Putamen (tissue), 1 donor: ENCODE measurements at regions not wholly inside any gene's neighbourhood (a gene's known extent, or its start where the extent isn't known, plus 50 kb on each side); places are given as distances from the start of the nearest gene placed in this dataset.
"Not testable (repeated sequence)": the region's sequence is repeated elsewhere in the genome, so short reads cannot be mapped to it uniquely, and the experiment has no call there.

Experiments used
- DNase-seq: peaks from one replicate; pipeline ENCODE4 v3.0.0-alpha.2; 2016; ENCODE audit warnings: low spot score

DNA sequence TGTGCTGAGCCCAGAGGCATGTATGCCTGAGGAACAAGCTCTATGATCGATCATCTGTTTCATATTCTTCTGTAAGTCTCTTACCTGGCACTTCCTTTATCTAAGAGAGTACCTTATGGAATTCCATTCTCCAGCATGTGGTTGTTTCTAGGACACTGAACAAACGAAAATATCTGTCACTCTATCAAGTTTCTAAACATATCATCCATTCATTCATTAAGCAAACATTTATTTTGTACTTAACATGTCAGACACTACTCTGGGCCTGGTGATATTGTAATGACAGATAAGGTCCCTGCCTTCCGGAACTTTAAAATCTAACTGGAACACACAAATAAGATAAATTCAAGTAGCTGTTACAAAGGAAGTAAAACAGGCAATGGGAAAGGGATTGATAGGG is 477.1 kb downstream of the IGSF11 start:
- no peak for DNase-seq

DNA sequence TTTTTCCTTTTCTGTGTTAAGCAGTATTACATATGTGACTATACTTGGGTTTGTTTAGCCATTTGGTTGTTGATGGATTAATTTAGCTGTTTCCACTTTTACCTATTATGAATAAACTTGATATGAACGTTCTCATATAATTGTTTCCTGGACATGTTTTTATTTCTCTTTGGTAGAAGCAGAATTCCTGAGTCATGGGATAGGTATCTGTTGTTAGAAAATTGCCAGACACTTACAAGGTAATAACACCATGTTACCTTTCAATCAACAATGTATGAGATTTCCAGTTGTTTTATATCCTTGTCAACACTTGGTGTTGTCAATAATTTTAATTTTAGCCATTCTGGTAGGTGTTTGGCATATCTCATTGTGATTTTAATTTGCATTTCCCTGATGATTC is 475.4 kb downstream of the IGSF11 start:
- DNase-seq, result no peak

DNA sequence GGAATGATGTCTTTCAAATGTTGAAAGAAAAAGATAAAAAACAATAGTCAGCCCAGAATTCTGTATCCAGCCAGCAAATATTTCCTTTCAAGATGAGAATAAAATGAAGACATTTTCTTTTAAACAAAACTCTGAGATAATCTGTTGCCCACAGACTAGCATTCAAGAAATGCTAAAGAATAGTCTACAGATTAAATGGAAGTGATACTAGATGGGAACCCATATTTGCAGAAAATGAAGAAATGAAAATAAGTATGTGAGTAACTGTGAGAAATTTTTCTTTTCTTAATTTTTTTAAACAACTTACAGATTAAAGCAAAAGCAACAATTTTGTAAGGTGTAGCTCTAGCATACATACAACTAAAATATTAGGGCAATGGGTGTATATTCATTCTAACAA is 469.8 kb downstream of the IGSF11 start:
- DNase-seq, result no peak

DNA sequence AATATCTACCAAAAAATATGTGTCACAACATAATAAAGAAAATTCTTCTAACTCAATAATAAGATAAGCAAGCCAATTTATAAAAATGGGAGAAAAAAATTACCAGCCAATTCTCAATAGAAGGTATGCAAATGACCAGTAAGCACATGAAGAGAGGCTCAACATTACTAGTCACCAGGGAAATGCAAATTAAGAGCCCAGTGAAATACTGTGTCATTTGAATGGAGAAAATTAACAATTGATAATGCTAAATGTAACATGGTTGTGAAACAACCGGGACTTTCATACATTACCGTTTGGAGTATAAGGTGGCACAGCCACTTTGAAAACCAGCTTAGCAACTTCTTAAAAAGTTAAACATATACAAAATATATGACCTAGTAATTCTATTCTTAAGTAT is 460.7 kb downstream of the IGSF11 start:
- DNase-seq, result no peak

DNA sequence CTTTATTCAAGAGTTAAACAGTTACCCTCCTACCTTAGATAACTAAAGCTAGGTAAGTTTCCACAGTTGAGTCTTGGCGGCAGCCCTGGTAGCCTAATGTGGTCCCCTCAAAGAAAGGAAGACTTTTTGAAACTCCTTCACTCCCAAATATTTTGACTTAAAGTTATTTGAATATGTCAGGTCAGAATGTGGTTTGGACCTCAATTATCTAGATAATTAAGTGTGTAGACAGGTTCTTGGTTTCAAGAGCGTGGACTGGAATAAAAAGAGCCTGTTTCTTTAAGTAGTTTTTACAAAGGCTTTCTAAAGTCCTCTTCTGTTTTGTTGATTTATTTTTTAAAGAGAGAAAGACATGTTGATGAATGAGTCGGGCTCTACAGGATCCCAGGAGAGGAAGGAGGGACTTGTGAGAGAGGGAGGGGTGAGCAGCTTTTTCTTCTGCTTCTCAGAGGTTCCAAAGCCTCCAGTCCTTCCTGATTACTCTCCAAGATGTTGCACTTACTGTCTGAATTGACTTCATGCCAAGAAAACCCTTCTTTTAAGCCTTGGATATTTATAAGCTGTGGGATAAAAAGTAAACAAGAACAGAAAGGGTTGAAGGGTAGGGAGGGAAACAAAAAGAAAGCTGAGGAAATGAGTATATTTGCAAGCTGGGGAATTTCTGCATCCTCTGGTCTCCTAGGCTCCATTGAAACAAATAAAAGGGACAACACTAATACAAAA is 457.4 kb downstream of the IGSF11 start:
- DNase-seq, result no peak

DNA sequence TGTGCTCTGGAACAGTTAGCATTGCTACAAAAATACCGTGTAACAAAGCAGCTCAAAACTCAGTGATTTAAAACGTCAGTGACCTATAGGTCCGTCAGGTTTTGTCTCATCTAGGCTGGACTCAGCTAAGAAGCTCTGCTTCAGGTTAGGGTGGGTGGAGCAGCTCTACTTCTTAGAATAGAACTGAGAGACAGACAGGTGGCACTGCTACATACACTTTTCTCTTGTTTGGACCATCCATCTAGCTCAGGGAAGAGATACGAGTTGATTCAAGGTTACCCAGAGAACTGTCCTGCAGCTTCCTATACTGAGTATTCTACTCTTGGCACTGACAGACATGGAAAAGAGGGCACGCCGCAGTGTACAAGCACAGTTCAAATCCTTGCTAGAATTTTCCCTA is 456.1 kb downstream of the IGSF11 start:
- no peak for DNase-seq

DNA sequence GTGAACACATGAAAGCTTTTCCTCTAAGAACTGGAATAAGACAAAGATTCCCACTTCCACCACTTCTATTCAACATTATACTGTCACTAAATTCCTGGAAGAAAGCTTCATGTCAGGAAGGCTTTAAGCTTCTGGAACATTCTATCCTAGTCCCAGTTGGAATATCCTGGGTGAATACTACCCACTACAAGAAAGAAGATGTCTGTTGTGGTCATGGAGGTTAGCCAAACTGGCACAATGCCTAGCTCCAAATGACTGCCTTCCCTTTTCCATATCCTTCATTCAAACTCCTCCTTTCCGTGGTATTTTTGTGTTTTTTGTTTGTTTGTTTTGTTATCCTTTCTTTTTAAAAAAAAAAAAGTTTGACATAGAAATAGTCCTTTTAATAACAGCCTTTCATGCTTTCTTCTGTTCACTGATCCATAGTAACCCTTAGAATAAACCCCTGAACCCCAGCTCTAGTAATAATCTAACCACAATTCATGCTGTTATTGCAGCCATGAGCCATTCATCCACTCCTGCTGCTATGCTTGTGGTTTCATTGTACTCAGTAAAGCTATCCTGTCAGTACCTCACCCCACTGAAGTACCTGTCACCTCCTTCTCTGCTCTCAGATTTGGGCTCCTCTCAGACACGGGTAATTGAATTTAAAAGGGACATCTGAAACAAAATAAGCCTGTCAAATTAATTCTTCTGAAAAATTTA is 447.5 kb downstream of the IGSF11 start:
- no peak for DNase-seq

DNA sequence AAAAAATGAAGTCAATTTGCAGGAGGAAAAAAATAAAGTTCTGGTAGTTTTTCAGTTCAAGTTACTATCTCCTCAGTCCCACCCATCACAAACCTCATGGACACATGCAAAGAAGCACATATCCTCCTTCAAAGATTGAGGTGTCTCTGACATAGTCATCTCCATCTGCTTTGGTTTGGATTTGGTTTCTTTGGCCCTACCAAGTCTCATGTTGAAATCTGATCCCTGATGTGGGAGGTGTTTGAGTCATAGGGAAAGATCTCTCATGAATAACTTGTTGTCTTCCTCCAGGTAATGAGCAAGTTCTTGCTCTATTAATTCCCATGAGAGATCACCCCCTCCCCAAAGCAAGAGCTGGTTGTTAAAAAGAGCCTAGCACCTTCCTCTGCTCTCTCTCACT is 446.8 kb downstream of the IGSF11 start:
- DNase-seq, result no peak

DNA sequence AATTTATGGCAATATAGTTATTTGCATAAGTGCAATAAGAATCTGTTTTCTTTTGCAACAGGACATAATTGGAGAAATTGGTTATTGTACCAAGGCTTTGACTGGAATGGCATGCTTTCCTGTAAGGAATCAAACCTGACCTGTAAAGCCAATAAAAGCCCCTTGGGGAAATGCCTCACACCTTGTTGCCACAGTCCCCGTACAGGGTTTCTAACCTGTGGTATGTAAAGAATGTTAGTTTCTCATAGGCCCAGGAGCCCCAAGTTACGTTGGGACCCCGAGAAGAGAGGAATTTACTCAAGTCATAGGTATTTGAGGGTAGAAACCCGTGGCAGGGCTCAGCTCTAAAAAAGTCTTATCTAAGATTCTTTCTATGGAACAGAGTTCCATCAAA is 441.4 kb downstream of the IGSF11 start:
- DNase-seq, result no peak

DNA sequence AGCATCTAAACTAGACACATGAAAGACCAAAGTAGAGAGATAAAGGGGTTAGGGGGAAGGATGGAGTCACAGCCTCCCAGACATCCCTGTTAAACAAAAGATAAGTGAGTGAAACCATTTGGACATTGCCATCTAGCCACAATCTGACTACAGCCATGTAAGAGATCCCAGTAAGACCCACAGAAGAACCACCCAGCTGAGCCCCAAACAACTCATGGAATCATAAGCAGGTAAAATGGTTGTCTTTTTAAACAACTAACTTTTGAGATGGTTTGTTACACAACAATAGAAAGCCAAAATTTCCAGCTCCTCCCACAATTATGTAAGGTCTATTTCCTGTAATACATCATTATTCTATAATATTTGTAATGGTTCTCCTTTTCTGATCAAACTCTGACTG is 437.5 kb downstream of the IGSF11 start:
- no peak for DNase-seq

DNA sequence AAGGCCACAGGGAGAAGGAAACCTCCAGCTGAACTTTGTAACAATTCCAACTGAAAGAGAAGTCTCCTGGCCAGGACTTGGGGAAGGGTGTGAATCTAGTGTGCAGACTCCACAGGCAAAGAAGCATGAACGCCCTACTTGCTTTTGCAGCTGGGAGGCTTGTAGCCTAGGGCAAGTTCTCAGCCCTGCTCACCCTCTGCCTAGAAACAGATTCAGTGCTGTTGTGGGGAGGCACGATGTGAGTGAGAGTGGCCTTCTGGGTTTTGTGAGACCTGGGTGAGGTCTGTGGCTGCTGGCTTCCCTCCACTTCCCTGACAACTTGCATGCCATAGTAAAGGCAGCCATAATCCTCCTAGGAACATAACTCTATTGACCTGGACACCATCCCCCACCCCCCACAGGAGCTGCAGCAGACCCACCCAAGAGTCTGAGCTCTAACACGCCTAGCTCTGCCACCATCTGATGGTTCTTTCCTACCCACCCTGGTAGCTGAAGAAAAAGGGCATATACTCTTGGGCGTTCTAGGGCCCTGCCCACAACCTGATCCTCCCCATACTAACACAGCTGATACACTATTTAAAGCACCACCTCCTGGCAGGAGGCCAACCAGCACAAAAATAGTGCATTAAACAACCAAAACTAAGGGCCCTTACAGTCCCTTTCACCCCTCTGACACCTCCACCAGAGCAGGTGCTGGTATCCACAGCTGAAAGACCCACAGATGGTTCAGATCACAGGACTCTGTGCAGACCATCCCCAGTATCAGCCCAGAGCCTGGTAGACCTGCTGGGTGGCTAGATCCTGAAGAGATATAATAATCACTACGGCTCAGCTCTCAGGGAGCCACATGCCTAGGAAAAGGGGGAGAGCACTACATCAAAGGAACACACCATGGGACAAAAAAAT is 426.5 kb downstream of the IGSF11 start:
- DNase-seq, result no peak

DNA sequence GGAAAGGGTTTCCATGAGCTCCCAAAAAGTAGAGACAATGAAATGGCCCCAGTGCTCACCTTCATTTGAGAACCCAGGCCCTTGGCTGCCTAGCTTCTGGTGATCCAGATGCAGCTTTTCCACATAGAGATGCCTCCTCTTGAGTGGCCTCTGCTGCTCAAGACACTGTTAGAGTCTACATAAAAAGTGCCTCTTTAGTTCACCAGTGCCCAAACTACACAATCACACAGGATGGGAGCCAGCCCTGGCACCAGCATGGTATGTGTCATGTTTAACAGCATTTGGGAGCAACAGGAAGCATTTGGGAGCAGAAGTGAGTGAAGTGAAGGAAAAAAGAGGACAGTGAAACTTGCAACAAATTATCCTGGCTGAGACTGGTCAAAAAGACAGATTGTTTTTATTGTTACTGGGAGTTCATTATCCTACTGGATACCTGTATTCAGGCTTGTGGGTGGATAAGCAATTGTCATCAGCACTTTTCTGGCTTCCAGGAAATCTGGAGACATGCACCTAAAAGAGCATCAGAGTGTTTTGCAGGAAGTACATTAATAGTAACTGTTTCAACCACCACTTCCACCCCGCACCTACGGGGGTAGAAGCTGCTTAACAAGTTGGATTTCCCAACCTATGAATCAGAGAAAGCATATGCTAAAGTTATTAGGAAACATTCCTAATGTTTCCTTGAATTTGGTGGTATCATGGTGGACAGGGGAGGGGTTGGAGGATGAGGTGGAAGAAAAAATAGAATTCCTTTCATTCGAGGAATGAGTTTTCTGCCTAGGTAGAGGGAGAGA is 416.2 kb downstream of the IGSF11 start:
- no peak for DNase-seq

DNA sequence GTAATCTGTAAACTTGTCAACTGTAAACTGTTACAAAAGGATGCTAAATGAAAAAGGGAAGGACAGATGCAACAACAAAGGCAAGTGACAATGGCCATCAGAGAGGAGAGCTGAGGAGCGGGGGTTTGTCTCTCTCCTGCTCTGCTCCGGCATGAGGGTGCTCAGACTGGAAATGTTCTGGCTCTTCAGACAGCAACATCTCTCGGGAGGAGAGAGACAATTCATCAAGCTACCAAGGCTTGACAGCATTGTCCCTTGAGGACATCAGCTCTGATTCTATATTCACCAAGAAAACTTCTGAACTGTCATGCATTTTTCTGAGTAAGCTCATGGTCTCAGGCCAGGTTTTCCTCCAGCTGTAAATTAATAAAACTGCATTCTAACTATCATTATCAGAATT is 408.2 kb downstream of the IGSF11 start:
- no peak for DNase-seq

DNA sequence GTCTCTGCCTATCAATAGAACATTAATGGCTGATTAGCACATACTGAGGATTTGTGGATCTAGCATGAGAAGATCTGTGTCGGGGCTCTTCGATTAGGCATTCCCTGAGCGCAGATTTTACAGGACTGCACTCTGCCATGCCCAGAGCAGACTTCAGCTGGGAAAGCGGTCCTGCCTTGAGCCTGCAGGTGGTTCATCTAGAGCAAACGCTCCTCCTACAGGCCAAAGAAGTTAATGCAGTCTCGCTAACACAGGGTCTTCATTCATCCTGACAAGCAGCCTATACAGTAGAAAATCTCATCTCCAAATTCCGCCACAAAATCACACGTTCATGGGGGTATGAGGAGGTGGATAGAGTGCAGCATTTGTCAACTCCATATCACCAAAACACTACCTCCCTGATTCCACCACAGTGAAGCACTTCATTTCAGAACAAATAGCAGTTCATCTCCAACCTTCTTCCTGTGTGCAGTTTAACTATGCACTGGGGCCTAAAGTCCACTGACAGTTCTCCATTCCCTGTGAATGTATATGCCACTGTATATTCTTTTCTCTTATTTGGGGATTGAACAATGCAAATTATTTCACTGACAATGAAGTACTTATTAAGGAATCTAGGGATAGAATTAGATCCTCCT is 405.8 kb downstream of the IGSF11 start:
- peak; percentile 82 for DNase-seq

DNA sequence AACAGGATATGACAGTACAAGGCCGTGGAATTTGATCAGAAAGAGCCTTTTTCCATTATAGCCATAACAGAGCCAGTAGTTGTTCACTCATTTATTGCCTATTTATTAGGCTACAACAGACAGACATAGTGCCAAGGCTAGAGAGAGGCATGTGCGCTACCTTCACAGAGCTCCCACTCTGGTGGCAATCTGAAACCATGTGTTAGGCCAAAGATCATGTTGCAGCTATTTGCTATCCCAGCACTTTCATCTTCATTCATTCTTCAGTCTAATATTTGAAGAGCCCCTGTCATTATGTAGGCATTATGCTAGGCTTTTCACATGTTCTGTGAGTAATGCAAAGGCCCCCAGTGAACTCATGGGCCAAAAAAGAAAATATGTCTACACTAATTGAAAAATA is 404.8 kb downstream of the IGSF11 start:
- no peak for DNase-seq

DNA sequence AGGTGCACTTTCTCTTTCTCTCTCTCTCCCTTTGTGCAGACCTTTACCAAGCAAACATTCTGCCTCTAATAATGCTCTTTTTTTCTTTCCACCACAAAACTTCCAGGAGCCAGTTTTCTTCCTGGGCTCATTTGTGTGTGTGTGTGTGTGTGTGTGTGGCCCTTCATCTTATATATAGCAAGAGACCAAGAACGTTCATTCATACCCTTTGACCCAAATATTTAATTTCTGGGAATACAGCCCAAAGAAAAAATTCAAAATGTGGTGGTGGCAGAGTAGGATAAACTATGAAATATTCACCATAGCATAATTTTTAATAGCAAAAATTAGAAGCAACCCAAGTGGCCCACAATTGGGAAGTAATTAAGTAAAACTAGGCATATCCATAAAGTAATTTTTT is 398.9 kb downstream of the IGSF11 start:
- no peak for DNase-seq

DNA sequence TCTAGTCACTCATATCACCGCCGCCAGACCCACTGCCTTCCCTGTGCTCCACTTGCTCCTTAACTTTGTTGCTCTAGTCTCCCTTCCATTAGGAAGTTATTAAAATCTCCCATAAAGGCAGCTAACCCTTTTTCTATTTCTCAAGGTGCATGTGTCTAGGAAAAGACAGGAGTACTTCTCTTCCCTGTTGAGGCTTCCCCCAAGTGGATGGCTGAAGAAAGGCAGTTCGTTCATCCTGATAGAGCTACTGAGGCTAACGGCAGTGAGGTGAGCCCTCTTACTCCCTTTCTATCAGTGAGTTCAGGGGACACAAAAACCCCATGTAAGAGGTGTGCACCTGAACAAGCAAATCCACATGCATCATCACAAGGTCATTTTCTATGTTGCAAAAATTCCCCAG is 397.8 kb downstream of the IGSF11 start:
- no peak for DNase-seq

DNA sequence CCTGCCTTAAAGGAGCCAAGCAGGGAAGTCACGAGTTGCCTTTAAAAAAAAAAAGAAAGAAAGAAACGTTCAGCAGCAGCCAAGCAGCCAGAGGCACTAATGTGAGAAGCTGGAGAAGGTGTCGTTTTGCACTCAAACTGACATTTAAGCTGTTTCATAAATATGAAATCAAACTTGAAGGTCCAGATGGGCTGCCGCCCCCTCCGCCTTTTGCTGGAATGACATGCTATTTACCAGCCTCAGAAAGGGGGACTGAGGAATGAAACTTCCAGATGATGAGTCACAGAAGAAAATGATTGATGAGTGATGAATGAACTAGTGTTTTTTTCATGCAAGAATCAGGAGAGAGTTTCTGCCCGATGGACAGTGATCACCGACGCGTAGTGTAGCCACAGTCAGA is 396.8 kb downstream of the IGSF11 start:
- no peak for DNase-seq

DNA sequence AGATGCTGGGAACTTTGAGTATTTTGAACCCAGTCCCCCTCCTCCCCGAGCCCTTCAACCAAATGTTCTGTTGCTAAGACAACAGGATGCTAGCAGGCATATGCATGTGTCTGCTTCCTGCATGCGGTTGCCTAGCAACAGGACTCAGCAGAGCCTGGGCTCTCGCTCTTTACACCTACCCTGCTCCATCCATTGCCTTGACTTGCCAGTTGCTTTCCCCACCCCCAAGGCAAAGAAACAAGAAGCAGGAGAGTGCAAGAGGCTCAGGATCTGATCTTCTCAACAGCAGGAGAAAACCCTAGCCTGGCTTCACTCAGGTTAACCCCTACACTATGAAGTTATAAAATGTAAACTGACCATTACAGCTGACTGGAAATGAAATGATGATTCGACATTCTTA is 393.0 kb downstream of the IGSF11 start:
- peak; percentile 72 for DNase-seq

DNA sequence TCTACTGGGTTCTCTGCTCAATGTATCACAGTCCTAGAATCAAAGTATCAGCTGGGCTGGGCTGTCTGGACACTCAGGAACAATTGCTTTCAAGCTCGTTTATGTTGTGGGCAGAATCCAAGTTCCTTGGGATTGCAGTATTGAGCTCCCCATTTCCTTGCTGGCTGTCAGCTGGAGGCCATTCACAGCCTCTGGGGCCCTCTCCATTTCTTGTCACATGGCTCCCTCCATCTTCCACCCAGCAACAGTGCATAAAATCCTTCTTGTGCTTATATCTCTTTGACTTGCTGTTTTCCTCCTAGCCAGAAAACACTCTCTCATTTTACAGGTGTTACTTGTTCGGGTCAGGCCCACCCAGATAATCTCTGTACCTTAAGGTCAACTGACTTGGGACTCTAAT is 363.5 kb downstream of the IGSF11 start:
- DNase-seq, result no peak

DNA sequence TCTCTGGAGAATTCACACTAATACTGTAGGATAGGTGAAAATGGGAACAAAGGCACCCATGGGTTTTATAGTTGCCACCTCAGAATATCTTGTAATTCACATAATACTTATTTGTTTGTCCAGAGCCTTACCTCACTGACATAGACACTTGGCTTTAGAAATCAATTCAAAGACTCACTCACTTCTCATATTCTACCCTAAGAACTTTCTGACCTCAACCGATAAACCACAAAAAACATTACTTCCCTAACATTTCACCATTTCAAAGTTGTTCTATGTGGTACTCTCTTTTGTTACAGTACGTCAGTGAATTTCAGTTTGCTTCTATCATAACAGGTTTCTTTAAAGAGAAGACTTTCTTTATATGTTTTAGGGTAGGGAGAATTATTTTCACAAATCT is 359.3 kb downstream of the IGSF11 start:
- DNase-seq, result no peak

DNA sequence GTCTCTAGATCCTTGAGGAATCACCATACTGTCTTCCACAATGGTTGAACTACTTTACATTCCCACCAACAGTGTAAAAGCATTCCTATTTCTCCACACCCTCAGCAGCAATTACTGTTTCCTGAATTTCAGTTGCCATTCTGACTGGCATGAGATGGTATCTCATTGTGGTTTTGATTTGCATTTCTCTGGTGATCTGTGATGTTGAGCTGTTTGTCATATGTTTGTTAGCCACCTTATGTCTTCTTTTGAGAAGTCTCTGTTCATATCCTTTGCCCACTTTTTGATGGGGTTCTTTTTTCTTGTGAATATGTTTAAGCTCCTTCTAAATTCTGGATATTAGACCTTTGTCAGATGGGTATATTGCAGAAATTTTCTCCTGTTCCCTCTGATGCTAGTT is 356.0 kb downstream of the IGSF11 start:
- DNase-seq, result not testable (repeated sequence)
